ENCODE measurements at regions not wholly inside any gene's neighbourhood (a gene's known extent, or its start where the extent isn't known, plus 50 kb on each side); places are given as distances from the start of the nearest gene placed in this dataset.

DNA sequence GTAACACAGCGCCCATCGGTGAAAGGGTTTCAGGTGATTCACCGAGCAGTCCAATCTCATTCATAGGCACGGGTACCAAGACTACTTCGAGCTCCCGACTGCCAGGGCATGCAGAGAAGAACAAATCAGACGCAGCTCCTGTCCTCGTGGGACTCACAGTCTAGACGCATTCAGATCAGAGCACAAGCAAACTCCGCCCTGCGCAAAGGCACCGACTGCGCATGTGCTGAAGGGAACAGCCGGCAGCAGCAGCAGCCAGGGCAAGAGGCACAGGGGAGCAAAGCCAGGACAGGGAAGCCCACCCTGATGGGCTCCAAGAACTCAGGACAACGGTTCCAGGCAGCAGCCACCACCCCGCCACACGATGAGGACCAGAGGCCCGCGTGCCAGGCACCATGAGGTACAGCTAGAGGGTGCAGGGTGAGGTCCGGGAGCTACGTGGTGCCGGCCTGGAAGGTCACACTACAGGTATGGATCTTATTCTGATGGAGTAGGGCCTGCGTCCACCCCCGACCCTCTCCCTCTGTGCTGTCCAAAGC is 315.7 kb downstream of the FOXL1 start:
- no peak for DNase-seq

- DNase-seq: no peak
Measured at GRCh38 chr16:86894925-86895324, 316.6 kb downstream of the FOXL1 start.

- DNase-seq: no peak
Measured at GRCh38 chr16:86895606-86896005, 317.3 kb downstream of the FOXL1 start.

DNA sequence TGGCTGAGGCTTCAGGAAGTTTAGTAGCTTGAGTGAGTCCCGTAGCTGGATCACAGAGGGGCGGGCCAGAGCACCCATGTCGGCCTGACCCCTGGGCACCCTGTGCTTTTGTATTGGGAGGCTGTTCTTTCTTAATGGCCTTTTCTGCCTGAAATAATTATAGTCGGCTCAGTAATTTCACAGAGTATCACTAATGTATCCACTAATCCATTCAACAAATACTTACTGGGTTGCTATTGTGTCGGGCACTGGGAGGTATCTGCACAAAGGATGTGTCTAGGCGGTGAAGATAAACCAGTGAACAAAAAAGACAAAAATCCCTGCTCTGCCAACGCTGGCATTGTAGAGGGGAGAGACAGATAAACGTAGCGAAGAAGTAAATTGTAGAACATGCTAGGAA is 318.6 kb downstream of the FOXL1 start:
- no peak for DNase-seq

DNA sequence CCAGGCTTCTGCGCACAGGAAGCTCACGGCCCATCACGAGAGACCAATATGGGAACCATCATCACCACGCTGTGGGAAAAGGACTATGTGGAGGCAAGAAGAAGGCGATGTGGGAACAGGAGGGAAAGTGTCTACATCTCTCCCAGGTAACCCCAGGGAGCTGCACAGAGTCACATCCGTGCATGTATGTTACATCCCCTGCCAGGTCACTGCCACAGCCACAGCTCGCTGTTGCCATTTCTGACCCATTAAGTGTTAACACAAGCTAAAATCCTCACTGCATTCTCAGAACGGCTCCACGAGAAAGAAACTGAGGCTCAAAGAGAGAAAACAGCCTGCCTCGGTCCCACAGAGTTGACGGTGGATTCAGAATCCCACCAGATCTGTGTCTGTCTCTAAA is 319.1 kb downstream of the FOXL1 start:
- DNase-seq: no peak

- no peak for DNase-seq
Measured at GRCh38 chr16:86898386-86898785, 320.0 kb downstream of the FOXL1 start.

- no peak for DNase-seq
Measured at GRCh38 chr16:86899151-86899550, 320.8 kb downstream of the FOXL1 start.

- DNase-seq: no peak
Measured at GRCh38 chr16:86899757-86900156, 321.4 kb downstream of the FOXL1 start.

DNA sequence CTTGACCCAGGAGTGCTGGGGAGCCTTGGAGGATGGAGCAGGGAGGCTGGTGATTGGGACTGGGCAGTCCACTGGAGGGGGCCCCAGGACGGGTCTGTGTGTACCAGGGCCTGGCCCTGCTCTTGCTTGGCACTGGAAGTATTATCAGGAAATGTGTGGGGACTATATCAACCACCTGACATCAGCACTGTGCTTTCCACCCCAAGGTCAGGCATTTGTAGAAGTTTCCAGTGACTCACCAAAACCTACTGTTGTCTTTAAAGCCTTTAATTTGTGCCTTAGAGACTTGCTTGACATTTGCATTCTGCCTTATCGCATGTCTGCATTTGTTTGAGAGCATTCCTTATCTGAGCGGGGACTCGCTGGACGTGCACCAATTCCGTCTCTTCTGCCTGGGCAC is 323.1 kb downstream of the FOXL1 start:
- DNase-seq: no peak

DNA sequence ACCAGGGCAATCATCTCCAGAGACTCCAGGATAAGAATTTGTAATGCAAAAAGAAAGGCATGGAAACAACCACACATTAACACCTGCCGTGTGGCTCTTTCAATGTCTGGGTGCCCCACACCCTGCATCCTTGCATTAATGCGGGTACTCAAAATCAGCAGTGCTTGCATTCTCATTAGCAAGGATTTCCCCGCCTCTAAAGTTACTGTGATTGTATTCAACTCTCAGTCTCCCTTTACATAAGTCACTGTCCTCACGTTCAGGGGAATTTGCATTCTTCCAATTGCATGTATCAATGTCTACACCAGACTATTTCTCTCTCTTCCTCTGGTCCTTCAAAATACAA is 324.3 kb downstream of the FOXL1 start:
- no peak for DNase-seq

DNA sequence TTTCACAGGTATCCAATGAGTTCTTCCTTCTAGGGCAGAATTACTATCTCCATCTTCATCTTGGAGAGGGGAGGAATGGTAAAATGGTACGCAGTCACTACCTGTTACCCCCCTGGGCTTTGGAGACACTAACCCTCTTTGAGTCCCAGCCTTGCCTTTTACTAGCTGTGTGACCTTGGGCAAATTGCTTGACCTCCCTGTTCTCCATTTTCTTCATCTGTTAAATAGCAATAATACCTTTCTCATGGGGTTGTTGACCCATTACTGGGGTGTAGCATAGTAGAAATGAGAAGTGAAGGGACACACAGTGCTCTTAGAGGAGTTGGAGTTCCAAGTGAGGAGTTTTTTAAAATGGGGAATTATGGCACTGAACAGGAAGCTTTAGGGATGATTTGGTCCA is 324.7 kb downstream of the FOXL1 start:
- no peak for DNase-seq

- no peak for DNase-seq
Measured at GRCh38 chr16:86905302-86905701, 327.0 kb downstream of the FOXL1 start.

GRCh38 chr16:86906623-86907022 is 328.3 kb downstream of the FOXL1 start:
- DNase-seq: no peak

DNA sequence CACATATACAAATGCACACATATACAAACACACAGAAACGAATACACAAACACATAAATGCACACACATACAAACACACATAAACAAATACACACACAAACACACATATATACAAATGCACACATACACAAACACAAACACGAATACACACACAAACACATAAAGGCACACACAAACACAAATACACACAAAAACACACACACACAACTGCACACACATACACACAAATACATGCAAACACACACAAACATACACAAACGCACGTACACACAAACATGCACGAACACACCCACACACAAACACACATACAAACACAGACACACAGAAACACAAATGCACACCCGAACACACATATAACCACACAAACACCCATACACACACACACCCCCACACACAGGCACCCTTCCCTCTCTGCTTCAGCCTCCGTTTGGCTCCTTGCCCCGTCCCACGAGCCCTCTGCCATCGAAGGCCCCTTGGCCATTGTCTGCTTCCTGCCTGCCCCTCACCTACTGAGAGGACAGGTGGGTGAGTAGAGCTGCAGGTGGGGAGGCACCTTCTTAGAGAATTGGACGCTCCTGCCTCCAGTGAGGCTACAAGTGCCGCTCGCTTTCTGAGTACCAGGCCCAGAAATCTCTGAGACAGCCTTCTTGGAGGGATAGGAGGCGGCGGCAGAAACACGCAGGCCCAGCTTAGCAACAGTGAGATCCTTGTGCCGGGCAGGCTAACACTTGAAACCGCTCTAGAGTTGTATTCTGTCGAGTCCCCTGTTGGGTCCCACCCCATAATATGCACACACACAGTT is 331.2 kb downstream of the FOXL1 start:
- DNase-seq: no peak

DNA sequence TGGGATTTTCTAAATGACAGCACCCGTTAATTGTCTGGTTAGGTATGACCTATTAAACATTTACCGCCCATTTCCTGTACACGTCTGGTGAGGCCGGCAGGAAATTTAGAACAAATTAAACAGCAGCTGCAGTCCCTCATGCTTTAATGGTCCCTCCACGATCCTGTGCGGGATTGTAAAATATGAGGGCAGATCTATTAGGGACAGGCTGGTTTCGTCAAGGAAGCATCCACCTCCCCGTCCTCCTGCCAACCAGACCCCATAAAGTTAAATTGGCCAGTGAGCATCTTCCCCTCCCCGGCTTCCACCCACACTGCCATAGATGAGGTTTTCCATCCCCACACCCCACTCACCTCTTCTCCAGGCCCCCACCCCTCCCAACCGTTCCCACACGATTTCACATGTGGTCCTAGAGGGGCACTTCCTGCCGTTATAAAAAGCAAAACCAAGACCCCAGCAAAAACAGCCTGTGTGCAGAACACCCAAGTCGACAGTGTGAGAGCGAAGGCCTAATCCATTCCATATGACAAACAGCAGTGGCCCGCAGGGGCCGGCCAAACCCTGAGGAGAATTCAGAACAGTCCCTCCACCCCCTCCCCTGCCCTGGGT is 331.9 kb downstream of the FOXL1 start:
- no peak for DNase-seq

DNA sequence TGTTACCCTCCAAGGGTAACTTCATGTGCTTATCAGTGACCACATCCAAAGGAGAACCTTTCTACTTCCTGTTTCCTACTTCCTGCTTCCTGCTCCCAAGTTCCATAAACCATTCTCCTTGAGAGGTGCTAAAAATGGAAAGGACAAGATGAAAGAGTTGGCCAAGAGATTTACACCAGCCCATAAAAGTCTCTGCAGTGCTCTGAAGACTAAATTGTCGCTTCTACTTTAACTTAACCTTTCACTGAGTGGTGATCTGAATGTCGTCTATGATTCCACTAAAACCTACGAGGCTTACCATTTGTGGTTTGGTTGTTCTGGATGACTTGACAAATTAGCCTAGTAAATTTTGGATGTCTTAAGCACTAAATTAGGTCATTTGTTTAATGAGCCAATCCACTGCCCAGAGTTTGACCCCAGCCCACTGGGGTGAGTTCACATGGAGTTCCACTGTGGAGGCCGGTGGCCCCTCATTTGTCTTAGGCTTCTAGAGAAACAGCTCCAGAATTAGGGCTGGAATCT is 333.1 kb downstream of the FOXL1 start:
- DNase-seq: no peak

DNA sequence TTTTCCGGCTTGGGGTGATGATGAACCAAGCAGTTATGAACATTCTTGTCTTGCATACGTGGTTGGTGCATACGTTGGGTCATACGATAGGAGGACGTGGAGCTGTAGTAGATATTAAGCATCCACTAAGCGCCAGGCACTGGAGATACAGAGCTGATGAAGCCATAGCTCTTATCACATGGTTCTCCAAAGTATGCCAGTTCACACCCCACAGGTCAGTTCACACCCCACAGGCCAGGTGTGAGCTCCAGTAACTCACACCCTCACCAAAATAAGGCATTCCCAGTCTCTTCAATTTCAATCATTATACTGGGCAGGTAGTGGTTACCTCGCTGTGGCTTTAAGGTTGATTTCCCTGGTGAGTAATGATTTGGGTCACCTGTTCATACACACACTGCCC is 335.5 kb downstream of the FOXL1 start:
- DNase-seq: no peak

- no peak for DNase-seq
Measured at GRCh38 chr16:86914876-86915717, 336.7 kb downstream of the FOXL1 start.

- DNase-seq: no peak
Measured at GRCh38 chr16:86917471-86918365, 339.4 kb downstream of the FOXL1 start.

DNA sequence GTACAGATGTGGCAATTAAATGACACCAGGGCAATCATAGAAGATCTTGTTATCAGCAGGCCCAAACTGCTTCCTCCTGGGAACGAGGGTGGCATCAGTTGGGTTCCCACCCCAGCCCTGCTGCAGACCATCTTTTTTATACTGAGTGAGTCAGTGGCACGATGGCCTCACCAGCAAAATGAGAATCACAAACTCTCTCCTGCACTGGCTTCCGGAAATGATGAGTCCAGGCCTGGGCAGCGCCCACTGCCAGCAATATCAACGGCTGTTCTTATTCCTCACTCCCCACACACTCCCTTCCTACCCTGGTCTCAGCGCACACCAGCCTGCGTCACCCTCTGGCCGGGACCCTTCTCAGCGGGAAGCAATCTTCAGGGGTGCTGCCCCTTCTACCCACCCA is 340.3 kb downstream of the FOXL1 start:
- DNase-seq: no peak

DNA sequence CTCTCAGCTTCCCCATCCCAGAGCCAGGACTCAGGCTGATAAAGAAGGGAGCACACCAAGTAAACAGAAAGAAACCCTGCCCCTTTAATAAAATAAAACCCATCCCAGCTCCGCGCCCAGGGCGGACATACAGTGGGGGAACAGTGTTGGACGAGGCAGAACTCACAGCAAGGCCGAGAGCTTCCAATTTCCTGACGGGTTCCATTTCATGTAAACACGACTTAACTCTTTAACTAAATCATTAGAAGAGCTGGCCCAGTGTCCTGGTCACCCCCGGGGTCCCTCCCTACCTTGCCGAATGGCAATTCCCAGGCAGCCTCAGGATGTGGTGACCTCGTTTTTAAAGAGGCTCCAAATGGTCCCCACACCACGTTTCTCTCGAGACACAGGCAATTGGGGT is 340.7 kb downstream of the FOXL1 start:
- no peak for DNase-seq

- no peak for DNase-seq
Measured at GRCh38 chr16:86919578-86920305, 341.4 kb downstream of the FOXL1 start.
